ENCODE measurements at regions not wholly inside any gene's neighbourhood (a gene's known extent, or its start where the extent isn't known, plus 50 kb on each side); places are given as distances from the start of the nearest gene placed in this dataset.
"Not testable (repeated sequence)": the region's sequence is repeated elsewhere in the genome, so short reads cannot be mapped to it uniquely, and the experiment has no call there.

- Mint-ChIP-seq H3K27me3 (ENCODE audit: low read depth) (no peaks in the 10 kb centered on the region), H3K36me3 (ENCODE audit: low read depth) (no peaks in the 10 kb centered on the region), H3K9me3 (peaks cover 4% of the 10 kb centered on the region), H3K27ac (no peak overlapping the region), H3K4me1 (ENCODE audit: low read depth) (no peaks in the 10 kb centered on the region), H3K4me3 (ENCODE audit: low read depth) (no peak overlapping the region)
- no peak for DNase-seq (ENCODE audit: low spot score)
- intact Hi-C loops (cut with micrococcal nuclease) = no loop called here
Measured at GRCh38 chr4:134848681-134849080, 647.1 kb upstream of the PABPC4L start.

GRCh38 chr4:134830741-134831140 is 629.2 kb upstream of the PABPC4L start:
- H3K4me1 Mint-ChIP-seq (ENCODE audit: low read depth); H3K27me3 Mint-ChIP-seq (ENCODE audit: low read depth); H3K4me3 Mint-ChIP-seq (ENCODE audit: low read depth); H3K27ac Mint-ChIP-seq; H3K36me3 Mint-ChIP-seq (ENCODE audit: low read depth); DNase-seq (ENCODE audit: low spot score); intact Hi-C loops (cut with micrococcal nuclease): not testable (repeated sequence)
- peaks cover 31% of the 10 kb centered on the region for H3K9me3 Mint-ChIP-seq

GRCh38 chr4:134812611-134813010 is 611.0 kb upstream of the PABPC4L start:
- no peak for DNase-seq (ENCODE audit: low spot score)
- Mint-ChIP-seq H3K9me3 (peaks cover 16% of the 10 kb centered on the region), H3K4me3 (ENCODE audit: low read depth) (no peak overlapping the region), H3K4me1 (ENCODE audit: low read depth) (no peaks in the 10 kb centered on the region), H3K36me3 (ENCODE audit: low read depth) (no peaks in the 10 kb centered on the region), H3K27me3 (ENCODE audit: low read depth) (no peaks in the 10 kb centered on the region), H3K27ac (no peak overlapping the region)
- intact Hi-C loops (cut with micrococcal nuclease) = no loop called here

GRCh38 chr4:134807231-134807745 is 605.7 kb upstream of the PABPC4L start:
- Mint-ChIP-seq H3K4me1 (ENCODE audit: low read depth) (no peaks in the 10 kb centered on the region), H3K27me3 (ENCODE audit: low read depth) (no peaks in the 10 kb centered on the region), H3K27ac (no peak overlapping the region), H3K9me3 (peaks cover 20% of the 10 kb centered on the region), H3K4me3 (ENCODE audit: low read depth) (no peak overlapping the region), H3K36me3 (ENCODE audit: low read depth) (no peaks in the 10 kb centered on the region)
- intact Hi-C loops (cut with micrococcal nuclease) = no loop called here
- no peak for DNase-seq (ENCODE audit: low spot score)

- no peaks in the 10 kb centered on the region for H3K4me1 Mint-ChIP-seq (ENCODE audit: low read depth)
- H3K9me3 Mint-ChIP-seq = peaks cover 16% of the 10 kb centered on the region
- no peaks in the 10 kb centered on the region for H3K36me3 Mint-ChIP-seq (ENCODE audit: low read depth)
- intact Hi-C loops (cut with micrococcal nuclease) = no loop called here
- no peaks in the 10 kb centered on the region for H3K27me3 Mint-ChIP-seq (ENCODE audit: low read depth)
- no peak overlapping the region for H3K4me3 Mint-ChIP-seq (ENCODE audit: low read depth)
- H3K27ac Mint-ChIP-seq = no peak overlapping the region
- no peak for DNase-seq (ENCODE audit: low spot score)
Measured at GRCh38 chr4:134798573-134798972, 597.0 kb upstream of the PABPC4L start.

- no peaks in the 10 kb centered on the region for H3K27me3 Mint-ChIP-seq (ENCODE audit: low read depth)
- no peak overlapping the region for H3K27ac Mint-ChIP-seq
- no peaks in the 10 kb centered on the region for H3K4me1 Mint-ChIP-seq (ENCODE audit: low read depth)
- H3K4me3 Mint-ChIP-seq (ENCODE audit: low read depth) = no peak overlapping the region
- DNase-seq (ENCODE audit: low spot score) = no peak
- intact Hi-C loops (cut with micrococcal nuclease) = no loop called here
- H3K9me3 Mint-ChIP-seq = peaks cover 59% of the 10 kb centered on the region
- H3K36me3 Mint-ChIP-seq (ENCODE audit: low read depth) = no peaks in the 10 kb centered on the region
Measured at GRCh38 chr4:134787315-134787714, 585.7 kb upstream of the PABPC4L start.

- Mint-ChIP-seq H3K27ac (no peak overlapping the region), H3K4me3 (ENCODE audit: low read depth) (no peak overlapping the region), H3K36me3 (ENCODE audit: low read depth) (no peaks in the 10 kb centered on the region), H3K4me1 (ENCODE audit: low read depth) (no peaks in the 10 kb centered on the region), H3K9me3 (peaks cover 35% of the 10 kb centered on the region), H3K27me3 (ENCODE audit: low read depth) (no peaks in the 10 kb centered on the region)
- DNase-seq (ENCODE audit: low spot score) = no peak
- intact Hi-C loops (cut with micrococcal nuclease) = no loop called here
Measured at GRCh38 chr4:134780244-134780643, 578.7 kb upstream of the PABPC4L start.

- DNase-seq (ENCODE audit: low spot score) = no peak
- H3K36me3 Mint-ChIP-seq (ENCODE audit: low read depth) = no peaks in the 10 kb centered on the region
- no peaks in the 10 kb centered on the region for H3K27me3 Mint-ChIP-seq (ENCODE audit: low read depth)
- H3K27ac Mint-ChIP-seq = no peak overlapping the region
- no peaks in the 10 kb centered on the region for H3K4me1 Mint-ChIP-seq (ENCODE audit: low read depth)
- no peak overlapping the region for H3K4me3 Mint-ChIP-seq (ENCODE audit: low read depth)
- intact Hi-C loops (cut with micrococcal nuclease) = no loop called here
- H3K9me3 Mint-ChIP-seq = peaks cover 21% of the 10 kb centered on the region
Measured at GRCh38 chr4:134777606-134778005, 576.0 kb upstream of the PABPC4L start.

- H3K4me1 Mint-ChIP-seq (ENCODE audit: low read depth) = no peaks in the 10 kb centered on the region
- H3K4me3 Mint-ChIP-seq (ENCODE audit: low read depth) = no peak overlapping the region
- no peak for DNase-seq (ENCODE audit: low spot score)
- peaks cover 15% of the 10 kb centered on the region for H3K9me3 Mint-ChIP-seq
- intact Hi-C loops (cut with micrococcal nuclease) = no loop called here
- H3K27ac Mint-ChIP-seq = no peak overlapping the region
- no peaks in the 10 kb centered on the region for H3K27me3 Mint-ChIP-seq (ENCODE audit: low read depth)
- H3K36me3 Mint-ChIP-seq (ENCODE audit: low read depth) = no peaks in the 10 kb centered on the region
Measured at GRCh38 chr4:134773497-134774000, 572.0 kb upstream of the PABPC4L start.

GRCh38 chr4:134762053-134762452 is 560.5 kb upstream of the PABPC4L start:
- no peaks in the 10 kb centered on the region for H3K4me1 Mint-ChIP-seq (ENCODE audit: low read depth)
- no peak overlapping the region for H3K4me3 Mint-ChIP-seq (ENCODE audit: low read depth)
- DNase-seq (ENCODE audit: low spot score) = no peak
- no peaks in the 10 kb centered on the region for H3K27me3 Mint-ChIP-seq (ENCODE audit: low read depth)
- H3K9me3 Mint-ChIP-seq = peaks cover 4% of the 10 kb centered on the region
- no peak overlapping the region for H3K27ac Mint-ChIP-seq
- no peaks in the 10 kb centered on the region for H3K36me3 Mint-ChIP-seq (ENCODE audit: low read depth)
- intact Hi-C loops (cut with micrococcal nuclease) = no loop called here

- Mint-ChIP-seq H3K9me3 (peaks cover 3% of the 10 kb centered on the region), H3K4me3 (ENCODE audit: low read depth) (no peak overlapping the region), H3K27ac (no peak overlapping the region), H3K36me3 (ENCODE audit: low read depth) (no peaks in the 10 kb centered on the region), H3K4me1 (ENCODE audit: low read depth) (no peaks in the 10 kb centered on the region), H3K27me3 (ENCODE audit: low read depth) (no peaks in the 10 kb centered on the region)
- intact Hi-C loops (cut with micrococcal nuclease) = no loop called here
- no peak for DNase-seq (ENCODE audit: low spot score)
Measured at GRCh38 chr4:134756421-134756820, 554.8 kb upstream of the PABPC4L start.

GRCh38 chr4:134754301-134755019 is 552.9 kb upstream of the PABPC4L start:
- H3K27me3 Mint-ChIP-seq (ENCODE audit: low read depth) = no peaks in the 10 kb centered on the region
- no peak overlapping the region for H3K27ac Mint-ChIP-seq
- no peaks in the 10 kb centered on the region for H3K4me1 Mint-ChIP-seq (ENCODE audit: low read depth)
- intact Hi-C loops (cut with micrococcal nuclease) = no loop called here
- H3K4me3 Mint-ChIP-seq (ENCODE audit: low read depth) = no peak overlapping the region
- DNase-seq (ENCODE audit: low spot score) = no peak
- no peaks in the 10 kb centered on the region for H3K9me3 Mint-ChIP-seq
- H3K36me3 Mint-ChIP-seq (ENCODE audit: low read depth) = no peaks in the 10 kb centered on the region

- intact Hi-C loops (cut with micrococcal nuclease) = no loop called here
- Mint-ChIP-seq H3K36me3 (ENCODE audit: low read depth) (no peaks in the 10 kb centered on the region), H3K27ac (no peak overlapping the region), H3K9me3 (peaks cover 7% of the 10 kb centered on the region), H3K4me3 (ENCODE audit: low read depth) (no peak overlapping the region), H3K27me3 (ENCODE audit: low read depth) (no peaks in the 10 kb centered on the region), H3K4me1 (ENCODE audit: low read depth) (no peaks in the 10 kb centered on the region)
- no peak for DNase-seq (ENCODE audit: low spot score)
Measured at GRCh38 chr4:134753390-134753789, 551.8 kb upstream of the PABPC4L start.
